ENCODE measurements at regions not wholly inside any gene's neighbourhood (a gene's known extent, or its start where the extent isn't known, plus 50 kb on each side); places are given as distances from the start of the nearest gene placed in this dataset.

DNA sequence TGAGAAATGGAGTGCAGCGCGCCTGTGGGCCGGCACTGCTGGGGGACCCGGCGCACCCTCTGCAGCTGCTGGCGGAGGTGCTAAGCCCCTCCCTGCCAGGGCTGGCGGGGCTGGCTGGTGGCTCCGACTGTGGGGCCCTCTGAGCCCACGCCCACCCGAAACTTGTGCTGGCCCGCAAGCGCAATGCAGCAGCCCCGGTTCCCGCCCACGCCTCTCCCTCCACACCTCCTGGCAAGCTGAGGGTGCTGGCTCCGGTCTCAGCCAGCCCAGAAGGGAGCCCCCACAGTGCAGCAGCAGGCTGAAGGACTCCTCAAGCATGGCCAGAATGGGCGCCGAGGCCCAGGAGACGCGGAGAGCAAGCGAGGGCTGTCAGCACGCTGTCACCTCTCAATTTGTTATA lies 1063.0 kb upstream of the AUTS2 start:
- H3K36me3 ChIP-seq (ENCODE audit: insufficient read depth, low read length), result no peaks in the 10 kb centered on the region
- TF ChIP-seq EZH2 (IDR thresholded peaks at IDR 0.05) (no peak), POLR2AphosphoS5 (IDR thresholded peaks at IDR 0.05; ENCODE audit: borderline replicate concordance, low read depth, low read length) (no peak), FOXP2 (optimal IDR thresholded peaks at IDR 0.05; ENCODE audit: control extremely low read depth, extremely low read length, insufficient read depth) (no peak)
- no peak overlapping the region for H3K9ac ChIP-seq (ENCODE audit: insufficient read length)
- H3K27ac ChIP-seq, result no peak overlapping the region
- H3K4me3 ChIP-seq, result no peak overlapping the region
- no peaks in the 10 kb centered on the region for H3K9me3 ChIP-seq (ENCODE audit: low read depth, low read length)
- DNase-seq (ENCODE audit: low read depth, low spot score), result no peak

DNA sequence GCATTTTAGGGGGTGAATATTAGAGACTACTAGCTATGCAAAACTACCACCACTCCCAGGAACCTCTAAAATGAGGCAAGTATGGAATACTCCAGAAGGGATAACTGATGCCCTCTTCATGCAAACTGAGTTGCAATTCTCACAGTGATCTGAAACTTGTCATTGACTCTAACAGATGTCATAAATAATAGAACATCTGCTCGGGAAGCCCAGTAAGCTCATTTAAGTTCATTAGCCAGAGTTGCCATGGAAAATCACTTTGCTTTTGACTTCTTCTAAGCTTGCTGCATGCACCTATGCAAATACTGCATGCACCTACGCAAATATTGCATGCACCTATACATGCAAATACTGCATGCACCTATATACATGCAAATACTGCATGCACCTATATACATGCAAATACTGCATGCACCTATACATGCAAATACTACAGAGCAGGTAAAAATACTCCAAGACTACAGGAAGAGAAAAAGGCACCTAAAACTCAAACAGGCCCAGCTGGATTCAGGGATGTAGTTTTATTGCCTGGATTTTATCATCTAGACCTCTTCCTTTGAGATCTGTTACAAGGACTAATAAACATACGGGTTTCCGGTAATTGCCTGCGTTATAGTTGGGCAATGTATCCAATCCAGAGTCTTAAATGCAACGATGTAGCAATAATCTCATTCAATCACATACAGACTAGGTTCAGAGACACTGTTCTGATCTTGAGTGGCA lies 1061.1 kb upstream of the AUTS2 start:
- H3K9me3 ChIP-seq (ENCODE audit: low read depth, low read length), result no peaks in the 10 kb centered on the region
- H3K36me3 ChIP-seq (ENCODE audit: insufficient read depth, low read length), result no peaks in the 10 kb centered on the region
- DNase-seq (ENCODE audit: low read depth, low spot score), result peak; percentile 71
- no peak for TF ChIP-seq EZH2 (IDR thresholded peaks at IDR 0.05)
- no peak for TF ChIP-seq FOXP2 (optimal IDR thresholded peaks at IDR 0.05; ENCODE audit: control extremely low read depth, extremely low read length, insufficient read depth)
- TF ChIP-seq POLR2AphosphoS5 (IDR thresholded peaks at IDR 0.05; ENCODE audit: borderline replicate concordance, low read depth, low read length), result no peak
- peak overlapping the region; percentile 21; the same call in 1 of the 2 replicates for H3K4me3 ChIP-seq
- no peak overlapping the region for H3K9ac ChIP-seq (ENCODE audit: insufficient read length)
- no peak overlapping the region for H3K27ac ChIP-seq

GRCh38 chr7:68537774-68538071 lies 1060.6 kb upstream of the AUTS2 start:
- H3K4me3 ChIP-seq, result peak overlapping the region; percentile 21; the same call in 1 of the 2 replicates
- no peak overlapping the region for H3K9ac ChIP-seq (ENCODE audit: insufficient read length)
- H3K27ac ChIP-seq, result no peak overlapping the region
- TF ChIP-seq EZH2 (IDR thresholded peaks at IDR 0.05), result no peak
- TF ChIP-seq POLR2AphosphoS5 (IDR thresholded peaks at IDR 0.05; ENCODE audit: borderline replicate concordance, low read depth, low read length), result no peak
- no peak for TF ChIP-seq FOXP2 (optimal IDR thresholded peaks at IDR 0.05; ENCODE audit: control extremely low read depth, extremely low read length, insufficient read depth)
- H3K36me3 ChIP-seq (ENCODE audit: insufficient read depth, low read length), result no peaks in the 10 kb centered on the region
- DNase-seq (ENCODE audit: low read depth, low spot score), result no peak
- no peaks in the 10 kb centered on the region for H3K9me3 ChIP-seq (ENCODE audit: low read depth, low read length)

DNA sequence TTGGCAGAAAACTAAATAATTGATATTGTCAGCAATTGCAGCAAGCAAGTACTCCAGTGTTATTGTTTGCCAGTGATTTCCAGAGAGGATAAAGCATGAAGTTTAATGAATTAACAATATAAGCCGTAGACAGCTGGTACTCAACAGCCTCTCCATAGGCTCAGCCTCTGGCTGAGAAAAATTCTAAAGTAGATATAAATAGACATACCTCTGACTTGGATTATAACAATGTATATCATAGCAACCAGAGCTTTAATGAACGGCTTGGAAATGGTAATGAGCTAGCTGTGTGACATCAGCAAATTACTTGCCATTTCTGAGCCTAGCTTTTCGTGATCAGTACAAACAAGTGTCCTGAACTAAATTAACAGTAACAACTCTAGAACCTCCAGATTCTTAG lies 1055.4 kb upstream of the AUTS2 start:
- H3K27ac ChIP-seq, result no peak overlapping the region
- DNase-seq (ENCODE audit: low read depth, low spot score), result no peak
- no peaks in the 10 kb centered on the region for H3K36me3 ChIP-seq (ENCODE audit: insufficient read depth, low read length)
- H3K4me3 ChIP-seq, result no peak overlapping the region
- H3K9me3 ChIP-seq (ENCODE audit: low read depth, low read length), result no peaks in the 10 kb centered on the region
- no peak for TF ChIP-seq POLR2AphosphoS5 (IDR thresholded peaks at IDR 0.05; ENCODE audit: borderline replicate concordance, low read depth, low read length)
- TF ChIP-seq EZH2 (IDR thresholded peaks at IDR 0.05), result no peak
- TF ChIP-seq FOXP2 (optimal IDR thresholded peaks at IDR 0.05; ENCODE audit: control extremely low read depth, extremely low read length, insufficient read depth), result no peak
- H3K9ac ChIP-seq (ENCODE audit: insufficient read length), result no peak overlapping the region

DNA sequence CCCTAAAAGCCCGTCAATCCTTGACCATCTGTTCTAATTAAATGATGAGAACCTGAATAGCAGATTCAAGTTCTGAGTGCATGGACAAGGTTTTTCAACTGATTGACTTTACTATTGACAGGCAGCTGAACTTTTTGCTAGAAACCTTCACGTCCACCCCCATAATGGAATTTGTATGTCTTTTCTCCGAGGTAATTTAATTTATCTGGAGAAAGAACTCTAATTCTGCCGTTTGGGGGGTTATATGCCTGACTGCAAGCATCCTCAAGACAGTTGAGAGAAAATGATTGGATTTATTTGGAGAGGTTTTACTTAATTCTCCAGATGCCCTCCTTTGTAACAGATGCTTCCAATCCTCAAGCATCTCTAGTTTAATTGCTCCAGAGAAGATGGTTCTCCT lies 1053.4 kb upstream of the AUTS2 start:
- TF ChIP-seq FOXP2 (optimal IDR thresholded peaks at IDR 0.05; ENCODE audit: control extremely low read depth, extremely low read length, insufficient read depth) (no peak), POLR2AphosphoS5 (IDR thresholded peaks at IDR 0.05; ENCODE audit: borderline replicate concordance, low read depth, low read length) (no peak), EZH2 (IDR thresholded peaks at IDR 0.05) (no peak)
- Histone ChIP-seq H3K9ac (ENCODE audit: insufficient read length) (no peak overlapping the region), H3K27ac (no peak overlapping the region), H3K36me3 (ENCODE audit: insufficient read depth, low read length) (no peaks in the 10 kb centered on the region), H3K9me3 (ENCODE audit: low read depth, low read length) (no peaks in the 10 kb centered on the region), H3K4me3 (no peak overlapping the region)
- no peak for DNase-seq (ENCODE audit: low read depth, low spot score)

- Histone ChIP-seq H3K4me3 (no peak overlapping the region), H3K36me3 (ENCODE audit: insufficient read depth, low read length) (no peaks in the 10 kb centered on the region), H3K9me3 (ENCODE audit: low read depth, low read length) (no peaks in the 10 kb centered on the region), H3K9ac (ENCODE audit: insufficient read length) (no peak overlapping the region), H3K27ac (no peak overlapping the region)
- no peak for DNase-seq (ENCODE audit: low read depth, low spot score)
- no peak for TF ChIP-seq POLR2AphosphoS5 (IDR thresholded peaks at IDR 0.05; ENCODE audit: borderline replicate concordance, low read depth, low read length)
- no peak for TF ChIP-seq FOXP2 (optimal IDR thresholded peaks at IDR 0.05; ENCODE audit: control extremely low read depth, extremely low read length, insufficient read depth)
- TF ChIP-seq EZH2 (IDR thresholded peaks at IDR 0.05), result no peak
Observed at GRCh38 chr7:68547181-68547580, 1051.1 kb upstream of the AUTS2 start.

GRCh38 chr7:68547799-68548198 lies 1050.5 kb upstream of the AUTS2 start:
- TF ChIP-seq EZH2 (IDR thresholded peaks at IDR 0.05) (no peak), FOXP2 (optimal IDR thresholded peaks at IDR 0.05; ENCODE audit: control extremely low read depth, extremely low read length, insufficient read depth) (no peak), POLR2AphosphoS5 (IDR thresholded peaks at IDR 0.05; ENCODE audit: borderline replicate concordance, low read depth, low read length) (no peak)

DNA sequence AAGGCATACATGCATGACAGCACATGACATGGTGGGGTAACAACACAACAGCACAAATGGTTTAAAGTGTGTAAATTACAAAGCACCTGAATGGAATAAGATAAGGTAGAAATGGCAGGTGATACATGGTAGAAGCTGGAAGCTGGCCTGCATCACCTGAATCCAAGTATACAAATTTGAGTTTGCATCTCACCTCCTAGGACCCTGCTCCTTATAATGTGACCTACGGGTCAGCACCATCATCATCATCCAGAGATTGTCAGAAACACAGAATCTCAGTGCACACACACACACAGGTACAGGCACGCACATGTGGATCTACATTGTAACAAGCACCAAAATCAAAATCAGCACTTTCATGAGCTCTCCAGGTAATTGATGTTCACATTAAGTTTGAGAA lies 1048.2 kb upstream of the AUTS2 start:
- no peak overlapping the region for H3K4me3 ChIP-seq
- H3K36me3 ChIP-seq (ENCODE audit: insufficient read depth, low read length), result no peaks in the 10 kb centered on the region
- no peak for DNase-seq (ENCODE audit: low read depth, low spot score)
- TF ChIP-seq EZH2 (IDR thresholded peaks at IDR 0.05), result no peak
- TF ChIP-seq FOXP2 (optimal IDR thresholded peaks at IDR 0.05; ENCODE audit: control extremely low read depth, extremely low read length, insufficient read depth), result no peak
- no peak for TF ChIP-seq POLR2AphosphoS5 (IDR thresholded peaks at IDR 0.05; ENCODE audit: borderline replicate concordance, low read depth, low read length)
- no peak overlapping the region for H3K27ac ChIP-seq
- H3K9ac ChIP-seq (ENCODE audit: insufficient read length), result no peak overlapping the region
- H3K9me3 ChIP-seq (ENCODE audit: low read depth, low read length), result no peaks in the 10 kb centered on the region

More at GRCh38 chr7:68547799-68548198, 1050.5 kb upstream of the AUTS2 start:
- Histone ChIP-seq H3K9ac (ENCODE audit: insufficient read length) (no peak overlapping the region), H3K27ac (no peak overlapping the region), H3K36me3 (ENCODE audit: insufficient read depth, low read length) (no peaks in the 10 kb centered on the region), H3K9me3 (ENCODE audit: low read depth, low read length) (no peaks in the 10 kb centered on the region), H3K4me3 (no peak overlapping the region)
- no peak for DNase-seq (ENCODE audit: low read depth, low spot score)

GRCh38 chr7:68550635-68551034 lies 1047.6 kb upstream of the AUTS2 start:
- DNase-seq (ENCODE audit: low read depth, low spot score), result no peak
- Histone ChIP-seq H3K27ac (no peak overlapping the region), H3K9ac (ENCODE audit: insufficient read length) (no peak overlapping the region), H3K36me3 (ENCODE audit: insufficient read depth, low read length) (no peaks in the 10 kb centered on the region), H3K9me3 (ENCODE audit: low read depth, low read length) (no peaks in the 10 kb centered on the region), H3K4me3 (no peak overlapping the region)
- TF ChIP-seq EZH2 (IDR thresholded peaks at IDR 0.05), result no peak
